GM21360 (cell line): ENCODE measurements at regions not wholly inside any gene's neighbourhood (a gene's known extent, or its start where the extent isn't known, plus 50 kb on each side); places are given as distances from the start of the nearest gene placed in this dataset.
"Not testable (repeated sequence)": the region's sequence is repeated elsewhere in the genome, so short reads cannot be mapped to it uniquely, and the experiment has no call there.

Experiments used
- ATAC-seq: cut with Tn5 transposase; IDR thresholded peaks from one replicate; pipeline ENCODE4 v1.9.1; 2021; ENCODE audit warnings: mild to moderate bottlenecking, moderate library complexity; ENCODE audit not compliant: unreplicated experiment

DNA sequence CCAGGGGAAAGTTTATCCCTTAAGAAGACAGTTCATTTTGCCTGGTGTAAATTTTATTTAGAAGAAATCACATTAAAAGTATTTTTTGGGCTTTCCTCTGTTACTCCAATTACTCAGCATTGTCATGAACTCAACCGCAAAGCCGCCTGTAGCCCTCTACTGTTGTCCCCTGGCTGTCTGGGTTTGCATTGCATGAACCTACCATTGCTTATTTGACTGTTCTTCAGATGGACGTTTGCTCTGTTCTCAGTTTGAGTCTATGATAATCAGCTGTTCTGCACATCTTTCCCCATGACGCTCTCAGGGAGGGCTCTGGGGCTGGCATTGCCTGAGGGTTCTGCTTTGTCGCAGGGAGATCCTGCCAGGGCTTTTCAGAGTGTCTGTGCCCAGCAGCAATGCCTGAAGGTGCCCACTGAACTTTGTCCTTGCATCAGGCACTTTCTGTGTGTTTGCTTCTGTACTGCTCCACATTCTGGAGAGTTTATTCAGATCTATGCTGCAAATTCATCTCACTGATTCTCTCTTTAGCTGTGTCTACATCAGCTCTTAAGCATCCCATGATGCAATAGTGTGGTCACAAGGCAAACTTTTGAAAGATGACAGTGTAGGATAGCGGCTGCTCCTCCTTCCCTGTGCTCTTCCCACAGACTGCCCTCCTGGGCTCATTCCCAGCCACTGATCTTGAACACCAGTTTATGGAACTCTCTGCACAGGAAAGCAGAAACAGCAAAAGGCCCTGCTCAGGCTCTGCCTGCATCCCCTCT, 370.8 kb downstream of the TMEM121 start:
- not testable (repeated sequence) for ATAC-seq

DNA sequence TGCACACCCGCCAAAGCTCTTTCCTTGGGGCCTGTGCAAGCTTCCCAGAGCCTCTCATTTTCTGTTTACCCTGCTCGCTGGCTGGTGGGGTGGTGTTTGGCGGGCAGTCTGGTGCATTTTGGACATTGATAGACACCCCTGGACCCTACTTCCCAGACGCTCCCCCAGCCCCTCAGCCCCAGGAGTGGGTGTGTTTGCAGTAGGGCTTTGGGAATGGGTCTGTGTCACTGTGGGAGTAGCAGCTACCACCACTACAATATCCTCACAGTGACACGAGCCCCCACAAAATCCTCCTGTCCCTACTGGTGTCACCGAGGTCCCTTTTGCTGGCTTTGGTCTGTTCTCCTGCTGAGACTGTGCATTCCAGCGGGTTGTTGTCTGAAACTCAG, 371.3 kb downstream of the TMEM121 start:
- no peak for ATAC-seq

- no peak for ATAC-seq
Measured at GRCh38 chr14:105898482-105899010, 372.2 kb downstream of the TMEM121 start.

DNA sequence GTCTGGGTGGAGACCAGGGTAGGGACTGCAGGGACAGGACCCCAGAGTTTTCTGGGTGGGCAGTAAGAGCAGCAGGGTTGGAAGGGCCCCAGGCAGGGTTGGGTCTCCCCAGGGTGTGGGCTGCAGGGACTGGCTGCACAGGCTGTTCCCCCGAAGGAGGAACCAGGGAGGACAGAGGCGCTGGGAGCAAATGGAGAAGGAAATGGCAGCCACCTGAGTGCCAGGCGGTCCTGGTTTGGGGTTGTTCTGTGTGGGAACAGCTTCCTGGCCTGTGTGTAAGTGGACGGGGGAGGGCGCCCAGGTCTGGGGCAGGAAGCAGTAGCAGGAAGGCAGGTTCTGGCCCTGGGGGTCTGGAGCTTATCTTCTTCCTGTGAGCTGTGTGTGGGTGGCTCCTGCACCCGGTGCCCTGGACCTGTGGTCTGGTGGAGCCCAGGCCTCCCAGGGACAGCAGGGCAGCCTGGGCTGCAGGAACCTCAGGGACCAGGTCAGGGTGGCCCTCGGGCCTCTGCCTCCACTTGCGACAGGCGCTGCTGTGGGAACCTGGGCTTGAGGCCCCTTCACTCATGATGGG, 372.8 kb downstream of the TMEM121 start:
- ATAC-seq, result no peak

DNA sequence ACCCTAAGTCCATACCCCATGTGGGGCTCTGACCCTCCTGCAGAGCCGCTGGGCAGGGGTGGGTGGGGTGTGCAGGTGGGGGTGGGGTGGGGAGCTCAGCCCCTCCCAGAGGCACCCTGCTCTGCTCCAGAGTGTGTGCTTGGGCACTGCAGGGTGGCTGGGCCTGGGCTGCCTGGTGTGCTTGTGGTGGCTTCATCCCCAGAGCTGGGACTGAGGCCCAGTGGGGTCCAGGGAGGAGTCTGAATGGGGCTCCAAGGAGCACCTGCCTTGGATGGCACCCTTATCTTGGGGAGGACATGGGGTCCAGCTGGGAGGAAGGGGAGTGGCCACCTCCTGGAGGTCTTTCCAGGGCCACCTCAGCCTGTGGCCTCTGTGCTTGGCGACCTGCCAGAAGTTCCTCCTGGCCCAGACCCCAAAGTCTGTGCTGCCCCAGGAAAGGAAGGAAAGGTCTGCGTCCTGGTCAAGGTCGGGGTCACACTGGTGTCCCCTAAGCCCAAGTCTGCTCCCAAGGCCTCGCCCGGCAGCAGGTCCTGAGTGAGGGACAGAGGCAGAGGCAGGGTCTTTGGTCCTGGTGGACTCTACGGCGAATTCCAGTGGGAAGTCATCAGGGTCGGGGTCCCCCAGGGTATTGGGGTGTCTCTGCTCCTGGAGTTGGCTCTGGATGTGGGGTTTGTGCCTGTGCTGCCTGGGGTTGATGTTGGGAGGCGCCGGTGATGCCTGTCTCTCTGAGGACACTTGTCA, 373.4 kb downstream of the TMEM121 start:
- ATAC-seq, result no peak

- no peak for ATAC-seq
Measured at GRCh38 chr14:105900398-105901160, 374.2 kb downstream of the TMEM121 start.

DNA sequence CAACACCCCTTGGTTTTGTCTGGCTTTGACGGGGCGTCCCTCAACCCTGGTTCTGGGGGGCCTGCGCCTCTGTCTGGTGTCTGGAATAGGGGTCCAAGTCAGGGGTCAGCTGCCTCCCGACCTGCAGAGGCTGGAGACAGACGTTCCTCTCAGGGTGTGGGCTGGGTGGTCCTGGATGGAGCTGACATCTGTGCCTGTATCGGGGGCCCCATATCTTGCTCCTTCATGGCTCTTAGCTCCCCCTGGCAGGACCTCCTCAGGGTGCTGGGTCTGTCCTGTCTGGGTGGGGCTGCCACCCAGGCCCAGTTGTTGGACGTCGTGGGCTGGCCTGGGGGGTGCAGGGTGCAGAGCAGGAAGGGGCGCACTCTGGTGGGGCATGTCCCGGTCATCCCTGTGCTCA, 374.8 kb downstream of the TMEM121 start:
- no peak for ATAC-seq

DNA sequence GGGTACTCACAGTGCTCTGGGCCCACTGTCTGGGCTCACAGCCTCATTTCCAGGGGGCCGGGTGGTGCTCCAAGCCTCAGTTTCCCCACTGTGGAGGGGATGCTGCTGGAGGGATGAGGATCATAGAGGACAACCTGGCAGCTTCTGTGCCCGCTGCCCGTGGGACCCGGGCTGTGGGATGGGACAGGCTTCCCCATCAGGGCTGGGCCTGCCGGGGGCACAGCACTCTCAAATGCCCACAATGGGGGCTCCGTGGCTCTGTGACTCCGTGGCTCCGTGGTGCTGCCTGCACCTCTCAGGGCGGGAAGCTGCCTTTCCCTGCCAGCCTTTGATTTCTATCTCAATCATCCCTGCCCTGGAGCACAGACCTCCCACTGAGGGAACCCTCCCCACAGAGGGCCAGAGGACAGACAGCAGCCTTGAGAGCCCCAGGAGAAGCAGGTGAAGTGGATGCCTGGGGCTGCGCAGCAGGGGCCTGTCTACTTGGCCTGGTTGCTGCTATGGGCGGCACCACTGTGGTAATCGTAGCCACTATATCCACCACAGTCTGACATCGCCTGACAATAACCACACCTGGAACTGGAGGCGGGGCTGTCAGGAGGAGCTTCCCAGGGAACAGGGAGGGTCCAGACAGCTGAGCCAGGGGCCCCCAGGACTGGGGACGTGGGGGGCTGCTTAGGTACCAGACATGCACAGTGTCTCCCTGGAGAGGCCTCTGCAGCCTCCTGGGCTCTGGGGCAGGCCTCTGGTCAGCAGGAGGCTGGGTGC, 375.9 kb downstream of the TMEM121 start:
- ATAC-seq, result no peak

DNA sequence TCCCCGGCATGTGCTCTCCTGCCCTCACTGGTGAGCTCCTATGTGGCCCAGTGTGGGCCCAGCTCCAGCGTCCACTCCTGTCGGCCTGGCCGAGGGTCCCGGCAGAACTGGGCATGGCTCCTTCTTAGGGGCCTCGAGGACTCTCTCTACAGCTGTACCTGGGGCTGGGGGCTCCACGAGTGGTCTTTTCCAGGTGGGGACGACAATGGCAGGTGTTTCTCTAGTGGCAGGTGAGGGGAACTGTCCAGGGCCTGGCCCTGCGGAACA, 376.4 kb downstream of the TMEM121 start:
- not testable (repeated sequence) for ATAC-seq

DNA sequence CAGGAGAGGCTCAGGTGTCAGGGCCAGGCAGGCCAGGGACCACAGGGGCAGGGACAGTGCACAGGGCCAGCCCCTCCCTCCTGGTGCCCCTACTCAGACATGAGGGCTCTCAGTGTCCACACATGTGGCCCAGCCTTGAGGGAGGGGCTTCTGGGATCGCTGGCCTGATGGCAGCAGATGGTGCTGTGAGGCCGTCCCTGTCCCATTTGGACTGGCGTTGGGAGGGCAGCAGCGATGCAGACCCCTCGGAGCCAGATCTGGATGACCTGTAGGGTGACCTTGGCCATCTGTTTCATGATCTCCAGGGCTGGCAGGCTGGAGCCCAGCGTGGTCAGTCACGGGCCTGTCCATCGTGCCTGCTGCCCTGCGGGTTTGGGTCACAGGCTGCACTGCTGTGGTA, 377.6 kb downstream of the TMEM121 start:
- ATAC-seq, result no peak

GRCh38 chr14:105904379-105904778, 378.0 kb downstream of the TMEM121 start:
- no peak for ATAC-seq

- no peak for ATAC-seq
Measured at GRCh38 chr14:105905456-105905855, 379.1 kb downstream of the TMEM121 start.

GRCh38 chr14:105907276-105907675, 380.9 kb downstream of the TMEM121 start:
- ATAC-seq, result no peak

GRCh38 chr14:105908006-105908405, 381.6 kb downstream of the TMEM121 start:
- no peak for ATAC-seq

DNA sequence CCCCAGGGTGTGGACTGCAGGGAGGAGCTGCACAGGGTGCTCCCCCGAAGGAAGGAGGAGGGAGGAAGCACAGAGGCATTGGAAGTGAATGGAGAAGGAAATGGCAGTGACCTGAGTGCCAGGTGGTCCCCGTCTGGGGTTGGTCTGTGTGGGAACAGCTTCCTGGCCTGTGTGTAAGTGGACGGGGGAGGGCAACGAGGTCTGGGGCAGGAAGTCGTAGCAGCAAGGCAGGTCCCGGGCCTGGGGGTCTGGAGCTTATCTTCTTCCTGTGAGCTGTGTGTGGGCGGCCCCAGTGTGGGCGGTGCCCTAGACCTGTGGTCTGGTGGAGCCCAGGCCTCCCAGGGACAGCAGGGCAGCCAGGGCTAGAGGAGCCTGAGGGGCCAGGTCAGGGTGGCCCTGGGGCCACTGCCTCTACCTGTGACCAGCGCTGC, 382.1 kb downstream of the TMEM121 start:
- ATAC-seq, result no peak

DNA sequence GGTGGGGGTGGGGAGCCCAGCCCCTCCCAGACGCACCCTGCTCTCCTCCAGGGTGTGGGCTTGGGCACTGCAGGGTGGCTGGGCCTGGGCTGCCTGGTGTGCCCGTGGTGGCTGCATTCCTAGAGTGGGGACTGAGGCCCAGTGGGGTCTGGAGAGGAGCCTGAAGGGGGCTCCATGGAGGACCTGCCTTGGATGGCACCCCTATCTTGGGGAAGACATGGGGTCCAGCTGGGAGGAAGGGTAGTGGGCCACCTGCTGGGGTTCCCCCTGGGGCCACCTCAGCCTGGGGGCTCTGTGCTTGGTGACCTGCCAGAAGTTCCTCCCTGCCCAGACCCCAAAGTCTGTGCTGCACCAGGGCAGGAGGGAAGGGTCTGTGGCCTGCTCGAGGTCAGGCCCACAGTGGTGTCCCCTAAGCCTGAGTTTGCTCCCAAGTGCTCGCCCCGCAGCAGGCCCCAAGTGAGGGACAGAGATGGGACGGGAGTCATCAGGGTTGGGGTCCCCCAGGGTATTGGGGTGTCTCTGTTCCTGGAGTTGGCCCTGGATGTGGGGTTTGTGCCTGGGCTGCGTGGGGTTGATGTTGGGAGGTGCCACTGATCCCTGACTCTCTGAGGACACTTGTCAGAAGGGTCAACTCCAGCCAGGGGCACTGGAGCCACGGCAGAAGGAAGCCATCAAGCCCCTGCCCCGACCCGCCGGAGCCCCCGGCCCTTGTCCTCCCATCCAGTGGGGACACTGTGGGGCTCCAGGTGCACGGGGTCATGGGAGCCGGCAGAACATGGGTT, 382.9 kb downstream of the TMEM121 start:
- no peak for ATAC-seq

- ATAC-seq, result not testable (repeated sequence)
Measured at GRCh38 chr14:105909828-105910120, 383.4 kb downstream of the TMEM121 start.

- ATAC-seq, result no peak
Measured at GRCh38 chr14:105910426-105910825, 384.0 kb downstream of the TMEM121 start.

DNA sequence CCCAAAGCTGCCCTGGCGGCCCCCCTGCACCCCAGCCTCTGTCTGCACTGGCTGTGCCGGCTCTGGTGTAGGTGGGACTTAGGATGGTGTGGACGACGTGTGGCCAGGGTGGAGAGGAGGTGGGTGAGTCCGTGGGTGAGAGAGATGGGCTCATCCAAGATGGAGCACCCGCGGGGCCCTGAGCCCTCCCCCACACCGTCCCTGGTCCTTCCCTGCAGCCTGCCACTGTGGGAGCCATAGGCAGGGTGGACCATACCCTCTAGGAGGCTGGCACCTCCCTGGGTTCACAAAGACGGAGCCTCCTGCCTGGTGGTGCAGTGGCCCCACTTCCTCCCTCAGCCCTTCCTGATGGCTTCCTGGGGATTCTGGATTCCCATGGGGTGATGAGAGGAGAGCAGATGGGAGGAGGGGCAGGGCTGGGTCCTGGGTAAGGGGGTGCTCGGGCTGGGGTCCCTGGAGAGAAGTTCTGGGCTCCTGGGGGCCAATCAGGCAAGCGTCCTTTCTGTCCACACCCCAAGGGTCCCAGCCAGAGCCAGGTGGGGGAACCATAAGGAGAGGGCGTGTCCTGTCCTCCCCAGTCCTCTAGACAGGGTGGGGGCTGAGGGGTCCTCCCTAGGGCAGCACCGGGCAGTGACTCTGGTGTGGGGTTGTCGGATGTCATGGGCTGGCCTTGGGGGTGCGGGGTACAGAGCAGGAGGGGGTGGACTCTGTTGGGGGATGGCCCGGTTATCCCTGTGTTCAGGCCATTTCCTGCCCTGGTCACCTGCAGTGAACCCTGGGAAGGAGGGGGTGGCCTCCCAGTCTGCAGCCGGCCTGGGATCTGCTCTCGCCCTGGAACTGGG, 384.8 kb downstream of the TMEM121 start:
- no peak for ATAC-seq
